Epithelial cell of prostate (primary cell): ENCODE measurements at regions not wholly inside any gene's neighbourhood (a gene's known extent, or its start where the extent isn't known, plus 50 kb on each side); places are given as distances from the start of the nearest gene placed in this dataset.
A peak's percentile ranks its signal among the peaks of the same experiment; 100 is the strongest.
"Not testable (repeated sequence)": the region's sequence is repeated elsewhere in the genome, so short reads cannot be mapped to it uniquely, and the experiment has no call there.

ENCODE experiments used
- DNase-seq: peaks from one replicate; pipeline ENCODE4 v3.0.0-alpha.2; 2011; ENCODE audit warnings: low read depth, low spot score
- H3K27ac ChIP-seq: fragments of 450-650 bp; 2 replicates; pipeline ENCODE4 v1.5.1; 2017; ENCODE audit warnings: mild to moderate bottlenecking

DNA sequence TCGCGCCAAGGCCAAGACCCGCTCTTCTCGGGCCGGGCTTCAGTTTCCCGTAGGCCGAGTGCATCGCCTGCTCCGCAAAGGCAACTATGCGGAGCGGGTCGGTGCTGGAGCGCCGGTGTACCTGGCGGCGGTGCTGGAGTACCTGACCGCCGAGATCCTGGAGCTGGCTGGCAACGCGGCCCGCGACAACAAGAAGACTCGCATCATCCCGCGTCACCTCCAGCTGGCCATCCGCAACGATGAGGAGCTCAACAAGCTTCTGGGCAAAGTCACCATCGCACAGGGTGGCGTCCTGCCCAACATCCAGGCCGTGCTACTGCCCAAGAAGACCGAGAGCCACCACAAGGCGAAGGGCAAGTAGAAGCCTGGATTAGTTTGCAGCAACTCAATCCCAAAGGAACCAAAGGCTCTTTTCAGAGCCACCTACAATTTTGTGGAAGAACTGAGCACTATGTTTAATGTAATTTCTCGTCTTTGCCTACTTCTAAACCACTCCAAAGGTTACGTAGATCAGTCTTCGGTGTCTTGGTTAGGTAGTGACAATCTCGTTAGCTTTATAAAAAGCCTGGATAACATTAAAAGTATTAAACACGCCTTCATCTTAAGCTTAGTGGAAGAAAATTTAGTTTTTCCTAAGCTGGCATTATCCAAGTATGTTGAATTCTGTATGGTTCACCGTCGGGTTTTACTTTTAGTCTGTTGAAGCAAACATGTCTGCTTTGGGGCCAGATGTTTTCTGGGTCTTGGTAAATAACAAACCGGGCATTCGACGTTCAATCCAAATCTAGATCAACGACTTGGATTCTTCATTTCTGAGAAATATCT, 103.7 kb downstream of the OR2B2 start:
- H3K27ac ChIP-seq, result peak overlapping the region; percentile 82
- DNase-seq, result not testable (repeated sequence)

DNA sequence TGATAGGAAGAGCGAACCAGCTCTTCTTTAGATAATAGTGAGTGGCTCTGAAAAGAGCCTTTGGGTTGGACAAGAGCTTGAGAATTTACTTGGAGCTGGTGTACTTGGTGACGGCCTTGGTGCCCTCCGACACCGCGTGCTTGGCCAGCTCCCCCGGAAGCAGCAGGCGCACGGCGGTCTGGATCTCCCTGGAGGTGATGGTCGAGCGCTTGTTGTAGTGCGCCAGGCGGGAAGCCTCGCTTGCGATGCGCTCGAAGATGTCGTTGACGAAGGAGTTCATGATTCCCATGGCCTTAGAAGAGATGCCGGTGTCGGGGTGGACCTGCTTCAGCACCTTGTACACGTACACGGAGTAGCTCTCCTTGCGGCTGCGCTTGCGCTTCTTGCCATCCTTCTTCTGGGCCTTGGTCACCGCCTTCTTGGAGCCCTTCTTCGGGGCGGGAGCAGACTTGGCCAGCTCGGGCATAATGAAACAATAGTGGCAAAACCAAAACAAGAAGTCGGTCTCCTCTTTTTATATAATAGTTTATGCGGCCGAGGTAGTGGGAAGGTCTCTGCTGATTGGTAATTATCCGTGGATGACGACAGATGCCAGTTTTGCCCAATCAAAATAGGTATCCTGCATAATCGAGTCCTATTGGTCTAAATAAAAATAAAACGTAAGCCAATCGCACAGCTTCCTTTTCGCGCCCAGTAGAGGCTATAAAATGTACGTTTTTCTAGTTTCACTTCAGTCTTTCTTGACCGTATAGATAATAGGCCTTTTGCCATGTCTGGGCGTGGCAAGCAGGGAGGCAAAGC, 104.6 kb downstream of the OR2B2 start:
- peak overlapping the region; percentile 82 for H3K27ac ChIP-seq
- peak; percentile 84 for DNase-seq

DNA sequence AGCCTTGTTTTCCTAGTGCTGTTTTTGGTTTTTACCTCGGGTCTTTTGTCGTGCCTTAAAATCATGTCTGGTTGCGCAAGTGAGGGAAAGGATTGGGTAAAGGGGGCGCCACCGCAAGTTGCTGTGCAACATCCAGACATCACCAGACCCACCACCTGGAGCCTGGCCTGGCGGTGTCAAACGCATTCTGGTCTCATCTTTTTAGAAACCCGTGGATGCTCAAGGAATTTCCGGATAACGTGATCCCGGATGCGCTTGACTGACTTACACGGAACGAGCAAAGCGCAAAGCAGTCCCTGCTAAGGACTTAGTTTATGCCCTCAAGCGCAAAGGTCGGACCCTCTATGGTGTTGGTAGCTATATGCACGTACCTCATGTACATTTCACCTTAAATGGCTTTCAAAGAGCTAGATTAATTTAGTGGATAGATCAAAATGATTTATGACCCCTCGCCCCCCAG, 105.2 kb downstream of the OR2B2 start:
- DNase-seq, result no peak
- peak overlapping the region; percentile 82 for H3K27ac ChIP-seq

DNA sequence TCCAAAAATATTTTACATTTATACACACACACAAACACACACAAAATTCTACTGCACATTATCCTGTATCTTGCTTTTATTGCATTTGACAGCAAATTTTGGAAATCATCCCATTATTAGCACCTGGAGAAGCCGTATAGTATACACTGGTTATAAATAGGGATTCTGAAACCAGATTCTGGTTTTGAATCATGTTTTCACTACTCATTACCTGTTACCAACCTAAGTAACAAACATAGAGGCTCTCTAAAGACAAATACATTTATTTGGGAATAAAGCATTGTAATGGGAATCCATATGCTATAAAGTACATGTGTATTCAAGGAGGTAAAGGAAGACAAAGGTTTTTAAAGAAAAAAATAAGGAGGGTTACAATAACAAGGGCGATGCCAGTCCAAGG, 106.8 kb downstream of the OR2B2 start:
- no peak for DNase-seq

DNA sequence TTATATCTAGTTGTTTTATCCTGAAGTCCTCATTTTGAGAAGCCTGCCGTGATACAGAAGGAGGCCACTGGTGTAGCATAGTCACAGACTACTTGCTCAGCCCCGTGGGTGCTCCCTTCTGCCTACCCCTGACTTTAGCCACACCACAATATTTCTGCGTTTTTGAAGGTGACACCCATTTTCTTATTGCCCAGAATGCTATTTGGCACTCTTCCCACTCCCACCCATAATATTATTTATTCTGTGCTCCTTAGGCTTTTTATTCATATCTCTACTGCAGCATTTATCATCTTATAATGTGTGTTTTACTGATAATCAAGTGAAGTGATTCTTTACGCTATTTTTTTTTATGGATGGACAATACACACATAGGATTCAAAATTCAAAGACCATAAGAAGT, 107.3 kb downstream of the OR2B2 start:
- DNase-seq, result no peak
- no peak overlapping the region for H3K27ac ChIP-seq

More for the DNA sequence above, 106.8 kb downstream of the OR2B2 start:
- H3K27ac ChIP-seq, result no peak overlapping the region

DNA sequence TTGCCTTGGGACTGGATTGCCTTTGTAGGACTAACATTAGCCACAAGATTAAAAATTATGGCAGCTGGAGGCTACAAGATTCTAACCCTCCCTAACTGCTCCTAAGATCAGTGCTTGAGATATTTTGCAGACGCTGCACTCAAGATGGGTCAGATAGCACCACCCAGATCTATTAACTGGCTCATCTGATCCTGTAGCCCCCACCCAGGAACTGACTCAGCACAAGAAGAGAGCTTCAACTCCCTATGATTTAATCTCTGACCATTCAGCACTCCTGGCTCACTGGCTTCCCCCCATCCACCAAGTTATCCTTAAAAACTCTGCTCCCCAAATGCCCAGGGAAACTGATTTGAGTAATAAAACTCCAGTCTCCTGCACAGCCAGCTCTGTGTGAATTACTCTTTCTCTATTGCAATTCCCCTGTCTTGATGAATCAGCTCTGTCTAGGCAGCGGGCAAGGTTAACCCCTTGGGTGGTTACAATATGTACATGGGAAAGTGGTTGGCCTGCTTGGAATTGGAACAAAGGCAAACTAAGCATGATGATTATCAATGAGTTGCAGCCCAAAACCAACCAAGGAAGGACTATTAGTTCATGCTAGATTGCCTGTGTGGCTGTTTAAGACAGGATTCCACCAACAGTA, 111.3 kb downstream of the OR2B2 start:
- DNase-seq, result no peak
- H3K27ac ChIP-seq, result no peak overlapping the region

DNA sequence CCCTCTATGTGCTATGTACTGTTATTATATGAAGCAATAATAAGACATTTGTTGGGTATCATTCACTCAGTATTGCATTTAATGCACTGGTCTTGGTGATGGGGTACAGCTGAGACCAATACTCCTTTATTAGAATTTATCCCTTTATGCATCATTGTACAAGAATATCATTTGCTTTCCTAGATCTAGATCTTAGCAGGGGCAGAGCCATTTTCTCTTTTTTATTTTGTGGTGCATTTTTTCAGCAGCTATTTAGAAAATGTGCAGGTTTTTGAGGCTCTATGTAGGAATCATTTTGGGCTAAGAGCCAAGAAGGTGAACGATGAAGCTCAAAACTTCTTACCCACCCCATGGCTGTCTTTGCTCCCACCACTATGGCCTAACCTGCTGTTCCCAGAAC, 114.2 kb downstream of the OR2B2 start:
- DNase-seq, result no peak
- no peak overlapping the region for H3K27ac ChIP-seq

DNA sequence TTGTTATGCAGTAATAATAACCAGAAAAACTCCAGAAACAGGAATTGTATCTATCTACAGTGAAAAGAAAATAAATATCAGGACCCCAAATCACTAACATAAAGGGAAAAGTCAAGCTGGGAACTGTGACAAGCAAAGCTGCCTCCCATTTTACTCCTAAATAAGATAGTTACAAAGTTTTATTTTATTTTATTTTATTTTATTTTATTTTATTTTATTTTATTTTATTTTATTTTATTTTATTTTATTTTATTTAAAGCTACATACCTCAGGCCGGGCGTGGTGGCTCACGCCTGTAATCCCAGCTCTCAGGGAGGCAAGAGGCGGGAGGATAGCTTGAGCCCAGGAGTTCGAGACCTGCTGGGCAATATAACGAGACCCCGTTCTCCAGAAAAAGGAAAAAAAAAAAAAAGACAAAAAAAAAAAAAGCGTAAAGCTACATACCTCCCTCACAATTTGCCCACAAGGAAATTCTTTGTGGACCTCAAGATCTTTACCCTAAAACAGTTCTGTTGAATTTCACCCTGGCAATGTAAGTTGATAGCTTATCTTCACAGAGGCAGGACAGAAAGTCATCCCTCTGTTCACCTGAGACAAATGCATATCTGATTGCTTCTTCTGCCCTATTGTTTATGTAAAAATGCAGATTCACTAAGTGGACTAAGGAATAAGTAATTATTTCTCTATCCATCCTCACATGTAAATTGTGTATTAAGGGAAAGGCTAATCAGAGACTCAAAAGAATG, 115.3 kb downstream of the OR2B2 start:
- H3K27ac ChIP-seq, DNase-seq: not testable (repeated sequence)

DNA sequence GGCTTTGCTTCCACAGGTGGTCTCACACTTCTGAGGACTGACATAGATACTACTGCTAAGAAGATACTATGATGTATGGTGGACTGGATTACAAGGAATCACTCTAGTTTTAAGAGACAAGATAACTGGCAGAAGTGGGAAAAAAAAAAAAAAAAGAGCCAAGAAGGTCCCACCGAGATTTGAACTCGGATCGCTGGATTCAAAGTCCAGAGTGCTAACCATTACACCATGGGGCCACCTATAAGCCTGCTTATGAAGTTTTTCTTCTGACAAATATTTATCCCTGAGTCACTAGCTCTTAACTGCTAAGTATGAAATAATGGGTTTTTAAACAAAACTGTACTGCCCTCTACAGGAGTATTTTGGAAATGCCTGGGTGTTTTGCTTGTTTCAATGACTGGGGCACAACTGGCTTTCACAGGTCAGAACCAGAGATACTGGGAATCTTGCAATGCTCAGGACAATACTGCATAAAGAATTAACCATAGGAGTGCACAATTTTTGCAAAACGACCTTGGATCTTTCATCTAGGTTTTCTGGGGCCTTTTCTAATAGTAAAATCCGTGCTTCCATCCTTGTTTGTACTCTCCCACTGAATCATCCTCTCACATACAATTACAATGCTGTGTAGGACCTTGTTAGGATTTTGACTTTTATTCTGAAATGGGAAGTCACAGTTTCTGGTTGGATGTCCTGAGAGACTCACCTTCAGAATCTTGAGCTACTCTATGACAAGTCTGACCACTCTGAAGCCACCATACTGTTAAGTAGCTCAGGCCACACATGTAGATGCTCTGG, 116.3 kb downstream of the OR2B2 start:
- DNase-seq, result no peak
- H3K27ac ChIP-seq, result no peak overlapping the region

DNA sequence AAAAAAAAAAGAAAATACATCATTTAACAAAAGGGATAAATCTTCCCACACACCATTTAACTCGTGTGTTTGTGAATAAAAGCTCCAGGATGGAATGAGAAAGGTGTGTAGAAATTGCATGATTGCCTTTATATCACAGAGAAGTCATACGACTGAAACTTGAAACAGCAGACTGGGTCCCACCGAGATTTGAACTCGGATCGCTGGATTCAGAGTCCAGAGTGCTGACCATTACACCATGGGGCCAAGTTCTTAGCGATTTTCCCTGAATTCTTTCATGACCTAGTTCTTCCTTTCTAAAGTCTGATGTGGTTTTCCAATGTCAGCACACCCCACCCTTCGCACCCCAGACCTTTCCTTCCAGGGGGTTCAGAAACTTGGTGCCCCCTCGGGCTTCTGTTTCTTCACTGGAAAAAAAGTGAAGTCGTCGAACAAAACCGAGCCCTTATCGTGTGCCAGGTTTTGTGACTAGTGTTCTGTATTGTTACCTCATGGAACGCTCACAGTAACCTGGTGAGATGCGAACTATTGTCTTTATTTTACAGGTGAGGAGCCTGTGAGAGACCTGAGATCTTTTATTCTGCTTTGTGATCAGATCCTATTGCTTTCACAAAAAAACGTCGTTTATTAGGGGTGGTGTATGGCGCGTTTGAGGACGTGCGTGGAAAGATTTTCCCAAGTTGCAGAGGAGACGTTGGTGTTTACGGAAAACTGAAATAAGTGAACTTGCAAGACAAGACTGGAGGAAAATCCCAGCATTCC, 120.8 kb downstream of the OR2B2 start:
- peak; percentile 27 for DNase-seq
- H3K27ac ChIP-seq, result peak overlapping the region; percentile 8

DNA sequence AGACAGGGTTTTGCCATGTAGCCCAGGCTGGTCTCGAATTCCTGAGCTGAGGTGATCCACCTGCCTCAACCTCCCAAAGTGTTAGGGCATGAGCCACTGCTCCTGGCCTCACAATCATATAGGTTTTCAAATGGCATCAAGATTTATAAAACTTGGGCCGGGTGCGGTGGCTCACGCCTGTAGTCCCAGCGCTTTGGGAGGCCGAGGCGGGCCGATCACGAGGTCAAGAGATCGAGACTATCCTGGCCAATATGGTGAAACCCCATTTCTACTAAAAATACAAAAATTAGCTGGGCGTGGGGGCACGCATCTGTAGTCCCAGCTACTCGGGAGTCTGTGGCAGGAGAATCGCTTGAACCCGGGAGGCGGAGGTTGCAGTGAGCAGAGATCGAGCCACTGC, 123.8 kb downstream of the OR2B2 start:
- DNase-seq, result not testable (repeated sequence)

DNA sequence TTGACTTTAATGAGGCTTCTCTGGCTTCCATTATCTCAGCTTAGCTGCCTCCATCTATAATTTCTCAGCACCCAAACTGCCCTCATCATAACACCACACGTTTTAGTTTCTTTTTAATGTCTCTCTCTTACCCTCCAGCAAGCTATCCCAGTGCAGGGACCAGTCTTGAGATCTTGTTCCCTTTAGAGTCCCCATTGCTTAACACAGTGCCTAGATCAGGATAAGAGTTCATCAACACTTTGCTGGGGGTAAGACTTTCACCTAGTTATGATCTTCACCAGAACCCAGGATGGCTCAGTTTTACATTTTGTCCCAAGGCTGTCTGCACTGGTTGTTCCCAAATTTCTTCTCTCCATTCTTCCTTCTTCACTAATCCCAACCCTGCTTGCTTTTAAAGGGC, 126.1 kb downstream of the OR2B2 start:
- no peak overlapping the region for H3K27ac ChIP-seq
- no peak for DNase-seq

More for the DNA sequence above, 123.8 kb downstream of the OR2B2 start:
- H3K27ac ChIP-seq, result not testable (repeated sequence)

DNA sequence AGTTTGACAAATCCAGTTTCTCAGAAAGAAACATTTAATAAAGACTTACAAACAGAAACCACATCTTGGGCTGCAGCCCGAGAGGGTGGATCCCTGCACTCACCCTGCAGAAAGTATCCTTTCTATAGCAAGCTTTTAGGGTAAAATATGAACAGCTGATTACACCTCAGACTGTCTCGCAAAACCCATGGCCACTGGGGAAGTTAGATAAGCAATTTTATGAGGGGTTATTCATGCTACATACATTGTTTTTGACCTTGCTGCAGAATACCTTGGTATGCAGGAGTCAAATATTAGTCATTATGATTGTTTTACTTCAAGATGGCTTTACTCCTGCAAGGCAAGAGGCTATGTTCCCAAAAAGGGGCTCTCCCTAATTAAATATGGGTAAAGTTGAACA, 126.9 kb downstream of the OR2B2 start:
- DNase-seq, result no peak
- no peak overlapping the region for H3K27ac ChIP-seq

DNA sequence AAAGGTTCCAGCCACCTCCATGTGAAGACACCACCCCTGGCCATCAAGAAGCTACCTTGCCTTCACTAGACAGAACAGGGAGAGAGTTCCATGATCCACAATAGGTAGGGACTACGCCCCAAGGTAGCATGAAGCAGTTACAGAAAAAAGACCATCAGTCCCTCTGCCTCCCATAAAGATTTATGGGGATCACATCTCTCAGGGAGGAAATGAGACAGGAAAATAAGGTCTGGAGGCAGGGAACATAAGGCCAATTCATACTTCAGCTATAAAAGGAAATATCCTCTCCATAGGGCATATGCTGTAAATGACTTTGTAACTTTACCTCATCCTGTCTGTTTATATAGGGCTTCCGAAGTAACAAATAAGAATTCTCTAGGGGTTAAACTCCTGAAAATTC, 129.4 kb downstream of the OR2B2 start:
- DNase-seq, result no peak
- H3K27ac ChIP-seq, result no peak overlapping the region

DNA sequence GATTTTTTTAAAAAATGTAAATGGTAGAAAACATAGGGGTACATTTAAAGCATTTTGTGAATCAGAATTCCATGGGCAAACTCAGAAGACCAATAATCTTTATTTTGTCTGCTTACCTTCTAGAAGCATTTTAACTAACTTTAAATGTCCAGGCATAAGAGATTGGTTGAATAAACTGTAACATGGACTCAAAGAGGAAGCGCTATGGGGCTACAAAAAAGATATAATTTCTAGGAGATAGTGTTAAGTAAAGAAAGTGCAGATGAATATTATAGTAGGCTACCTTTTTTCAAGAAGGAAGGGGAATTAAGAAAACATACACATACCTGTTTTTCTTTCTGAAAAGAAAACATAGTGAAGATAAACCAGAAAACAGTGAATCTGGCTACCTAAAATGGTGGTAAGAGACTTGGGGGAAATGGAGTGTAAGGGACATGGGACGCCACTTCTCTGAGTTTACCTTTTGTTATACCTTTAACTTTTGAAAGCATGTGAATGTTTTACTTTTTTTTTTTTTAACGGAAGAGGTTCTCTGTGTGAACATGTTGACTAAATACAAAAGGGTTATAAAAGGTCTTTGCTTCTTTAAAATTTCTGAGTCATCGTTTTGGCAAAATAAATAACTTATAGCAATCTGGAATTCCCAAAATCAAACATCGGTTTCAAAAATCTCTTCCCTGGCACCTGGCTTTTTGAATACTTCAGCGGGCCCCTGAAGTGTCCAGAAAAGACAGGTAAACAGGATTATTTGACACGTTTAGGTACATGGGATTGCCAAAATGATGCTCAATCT, 133.4 kb downstream of the OR2B2 start:
- no peak overlapping the region for H3K27ac ChIP-seq
- DNase-seq, result no peak

DNA sequence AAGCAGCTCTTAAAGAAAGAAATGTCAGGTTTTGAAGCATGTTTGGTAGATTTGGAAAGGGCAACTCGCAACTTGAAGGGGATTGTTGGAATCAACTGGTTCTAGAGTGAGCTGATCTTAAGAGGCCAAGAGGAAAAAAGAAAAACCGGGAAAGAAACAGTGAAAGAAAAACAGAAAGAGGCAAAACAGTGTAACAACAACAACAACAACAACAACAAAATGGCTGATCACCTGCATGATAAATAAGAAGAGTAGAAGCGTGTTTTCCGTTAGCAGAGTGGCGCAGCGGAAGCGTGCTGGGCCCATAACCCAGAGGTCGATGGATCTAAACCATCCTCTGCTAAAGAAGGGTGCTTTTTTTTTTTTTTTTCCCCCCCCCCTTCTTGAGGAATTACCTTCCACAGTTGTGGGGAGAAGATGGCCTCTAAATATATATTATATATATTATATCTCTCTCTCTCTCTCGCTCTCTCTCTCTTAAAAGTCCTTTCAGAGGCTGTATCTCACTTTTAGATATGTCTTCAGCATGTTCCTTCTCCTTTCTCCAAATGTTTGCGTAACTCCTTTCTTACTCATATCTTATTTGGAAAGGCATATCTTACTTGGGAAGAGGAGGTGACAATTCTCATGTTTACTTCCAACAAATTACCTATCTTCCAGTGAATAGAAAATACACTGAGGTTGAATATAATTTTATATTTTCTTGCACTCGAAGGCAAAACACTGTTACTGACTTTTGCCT, 134.4 kb downstream of the OR2B2 start:
- H3K27ac ChIP-seq, result no peak overlapping the region
- no peak for DNase-seq

DNA sequence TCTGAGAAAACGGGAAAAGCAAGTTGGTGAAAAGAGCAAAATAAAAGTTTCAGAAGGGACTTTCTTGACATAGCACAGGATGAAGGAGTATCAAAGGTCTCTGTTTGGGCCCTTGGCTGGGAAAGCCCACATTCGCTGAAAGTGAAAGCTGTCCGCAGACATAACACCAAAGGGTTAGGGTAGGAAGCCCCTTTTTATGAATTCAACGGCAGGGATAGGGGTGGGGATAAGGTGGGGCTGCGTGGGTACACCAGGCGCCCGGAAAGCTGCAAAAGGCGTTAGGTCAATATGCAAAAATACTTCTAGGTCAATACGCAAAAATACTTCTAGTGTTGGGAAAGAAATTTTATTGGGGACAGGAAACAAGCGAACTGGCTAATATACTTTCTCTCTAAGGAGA, 135.1 kb downstream of the OR2B2 start:
- no peak overlapping the region for H3K27ac ChIP-seq
- no peak for DNase-seq
